Sigmoid colon (tissue), 4 donors: ENCODE measurements at regions not wholly inside any gene's neighbourhood (a gene's known extent, or its start where the extent isn't known, plus 50 kb on each side); places are given as distances from the start of the nearest gene placed in this dataset.

Experiments used
- POLR2A ChIP-seq, 2 donors: fragments of 450-650 bp; IDR thresholded peaks; one replicate each; pipeline ENCODE4 v1.6.1; 2016; ENCODE audit warnings: antibody characterized with exemption in 2 of 2, mild to moderate bottlenecking in 2 of 2, moderate library complexity in 2 of 2
- POLR2AphosphoS5 ChIP-seq, 4 donors: sonication (generic); formaldehyde crosslinking; IDR thresholded peaks; one replicate each; pipeline ENCODE4 v1.6.1; 2017; ENCODE audit warnings: antibody characterized with exemption in 4 of 4
- TF ChIP-seq, protein P1 (sequence below), 4 experiments: fragments of 450-650 bp in 3 of 4; fragments of 200-600 bp in 1 of 4; IDR thresholded peaks; one replicate each; pipeline ENCODE4 v1.5.1; 2016 to 2019; ENCODE audit warnings: antibody characterized with exemption in 4 of 4, mild to moderate bottlenecking in 3 of 4, moderate library complexity in 2 of 4

DNA sequence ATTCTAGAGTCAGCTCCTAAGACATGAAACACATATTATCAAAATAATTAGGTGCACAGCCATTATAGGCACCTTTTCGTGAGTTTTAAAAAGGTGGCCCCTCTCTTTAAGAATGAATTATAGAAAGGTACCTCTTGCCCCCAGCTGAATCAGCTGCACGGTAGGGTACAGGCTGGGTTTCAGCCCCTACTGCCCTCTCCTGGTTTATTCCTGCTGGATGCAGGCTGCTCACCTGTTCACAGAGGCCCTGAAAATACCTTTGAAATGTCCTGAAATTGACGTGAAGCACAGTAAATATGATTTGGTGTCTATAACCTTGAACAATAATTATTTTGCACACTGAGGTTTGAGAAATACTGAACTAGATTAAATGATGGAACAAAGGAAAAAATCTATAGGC lies 504.8 kb upstream of the SGCD start:
- TF ChIP-seq POLR2A (IDR thresholded peaks at IDR 0.05) (no peak), POLR2AphosphoS5 (IDR thresholded peaks at IDR 0.05) (no peak)
- TF ChIP-seq, protein P1, sequence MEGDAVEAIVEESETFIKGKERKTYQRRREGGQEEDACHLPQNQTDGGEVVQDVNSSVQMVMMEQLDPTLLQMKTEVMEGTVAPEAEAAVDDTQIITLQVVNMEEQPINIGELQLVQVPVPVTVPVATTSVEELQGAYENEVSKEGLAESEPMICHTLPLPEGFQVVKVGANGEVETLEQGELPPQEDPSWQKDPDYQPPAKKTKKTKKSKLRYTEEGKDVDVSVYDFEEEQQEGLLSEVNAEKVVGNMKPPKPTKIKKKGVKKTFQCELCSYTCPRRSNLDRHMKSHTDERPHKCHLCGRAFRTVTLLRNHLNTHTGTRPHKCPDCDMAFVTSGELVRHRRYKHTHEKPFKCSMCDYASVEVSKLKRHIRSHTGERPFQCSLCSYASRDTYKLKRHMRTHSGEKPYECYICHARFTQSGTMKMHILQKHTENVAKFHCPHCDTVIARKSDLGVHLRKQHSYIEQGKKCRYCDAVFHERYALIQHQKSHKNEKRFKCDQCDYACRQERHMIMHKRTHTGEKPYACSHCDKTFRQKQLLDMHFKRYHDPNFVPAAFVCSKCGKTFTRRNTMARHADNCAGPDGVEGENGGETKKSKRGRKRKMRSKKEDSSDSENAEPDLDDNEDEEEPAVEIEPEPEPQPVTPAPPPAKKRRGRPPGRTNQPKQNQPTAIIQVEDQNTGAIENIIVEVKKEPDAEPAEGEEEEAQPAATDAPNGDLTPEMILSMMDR (IDR thresholded peaks at IDR 0.05), result no peak
